K562 (cell line): ENCODE measurements at regions not wholly inside any gene's neighbourhood (a gene's known extent, or its start where the extent isn't known, plus 50 kb on each side); places are given as distances from the start of the nearest gene placed in this dataset.

Experiments used
- ARID1B ChIP-seq: fragments of 450-650 bp; IDR thresholded peaks from 2 replicates; pipeline ENCODE4 v1.6.1; 2016; ENCODE audit warnings: antibody characterized with exemption, mild to moderate bottlenecking, inconsistent platforms
- ASH1L ChIP-seq: fragments of 450-650 bp; IDR thresholded peaks from 2 replicates; pipeline ENCODE4 v1.6.1; 2018; ENCODE audit warnings: borderline replicate concordance, mild to moderate bottlenecking, low read depth; ENCODE audit not compliant: partially characterized antibody
- BRD9 ChIP-seq: fragments of 450-650 bp; IDR thresholded peaks from 2 replicates; pipeline ENCODE4 v1.6.1; 2018; ENCODE audit warnings: low read depth; ENCODE audit not compliant: partially characterized antibody
- CREM ChIP-seq: IDR thresholded peaks from 2 replicates; pipeline ENCODE4 v1.6.1; 2014; ENCODE audit warnings: antibody characterized with exemption, low read depth
- CTBP1 ChIP-seq: fragments of 450-650 bp; IDR thresholded peaks from 2 replicates; pipeline ENCODE4 v1.6.1; 2016; ENCODE audit warnings: borderline replicate concordance
- CTCF ChIP-seq, 3 experiments: IDR thresholded peaks in 2 of 3; conservative IDR thresholded peaks in 1 of 3; 2 replicates each; pipeline ENCODE4 v1.5.1; 2011 to 2012; ENCODE audit warnings: low read length in 3 of 3, mild to moderate bottlenecking in 3 of 3, control low read depth in 2 of 3, improper control_type of control experiment in 1 of 3, inconsistent platforms in 1 of 3, low read depth in 1 of 3, mixed read lengths in 1 of 3, moderate library complexity in 1 of 3; ENCODE audit not compliant: insufficient read depth in 2 of 3
- FOXK2 ChIP-seq, 2 experiments: fragments of 450-650 bp; IDR thresholded peaks in 1 of 2; conservative IDR thresholded peaks in 1 of 2; 2 replicates each; pipeline ENCODE4 v1.6.1; 2016; ENCODE audit warnings: low read depth in 2 of 2, mild to moderate bottlenecking in 1 of 2
- FUS ChIP-seq: fragments of 200-400 bp; formaldehyde crosslinking; optimal IDR thresholded peaks from 2 replicates; pipeline ENCODE3; 2017; ENCODE audit warnings: low read depth, low read length
- HCFC1 ChIP-seq: IDR thresholded peaks from 2 replicates; pipeline ENCODE4 v1.6.1; 2012; ENCODE audit warnings: low read depth, low read length, improper control_type of control experiment
- HSF4 ChIP-seq: fragments of 250-450 bp; sonication (Bioruptor Pico); IDR thresholded peaks from 2 replicates; pipeline ENCODE4 v2.1.2; 2022; ENCODE audit warnings: mild to moderate bottlenecking, moderate library complexity, borderline replicate concordance
- RAD51 ChIP-seq: fragments of 450-650 bp; IDR thresholded peaks from 2 replicates; pipeline ENCODE4 v1.7.1; 2016; ENCODE audit warnings: low read depth, mild to moderate bottlenecking, borderline replicate concordance
- SETDB1 ChIP-seq: IDR thresholded peaks from one replicate; pipeline ENCODE4 v1.6.1; 2012; ENCODE audit warnings: low read length, control low read depth, inconsistent platforms
- SMAD4 ChIP-seq: fragments of 250-450 bp; sonication (Bioruptor Pico); conservative IDR thresholded peaks from 2 replicates; pipeline ENCODE4 v1.8.0; 2021; ENCODE audit warnings: inconsistent platforms, mild to moderate bottlenecking, moderate library complexity
- SMC3 ChIP-seq: conservative IDR thresholded peaks from 2 replicates; pipeline ENCODE4 v1.6.1; 2011; ENCODE audit warnings: low read depth, low read length, improper control_type of control experiment; ENCODE audit not compliant: insufficient read depth
- TAL1 ChIP-seq: fragments of 450-650 bp; IDR thresholded peaks from 2 replicates; pipeline ENCODE4 v1.6.1; 2016; ENCODE audit warnings: mild to moderate bottlenecking
- TCF3 ChIP-seq: sonication (generic); formaldehyde crosslinking; IDR thresholded peaks from 2 replicates; pipeline ENCODE4 v1.4.0; 2020; ENCODE audit warnings: mild to moderate bottlenecking, missing genetic modification reagents
- TEAD1 ChIP-seq, 2 experiments: fragments of 450-650 bp in 1 of 2; sonication (generic) in 1 of 2; formaldehyde crosslinking; IDR thresholded peaks; 2 replicates each; pipeline versions ENCODE4 v1.4.0 to v1.8.0; 2020 to 2022; ENCODE audit warnings: mild to moderate bottlenecking in 2 of 2, missing genetic modification reagents in 1 of 2
- TEAD4 ChIP-seq, 2 experiments: sonication (generic) in 1 of 2; formaldehyde crosslinking in 1 of 2; IDR thresholded peaks; 2 replicates each; pipeline versions ENCODE4 v1.6.1 to v1.8.0; 2012 to 2022; ENCODE audit warnings: borderline replicate concordance in 1 of 2, inconsistent platforms in 1 of 2, low read length in 1 of 2, mild to moderate bottlenecking in 1 of 2, missing genetic modification reagents in 1 of 2
- XRCC3 ChIP-seq: fragments of 450-650 bp; IDR thresholded peaks from 2 replicates; pipeline ENCODE4 v1.6.1; 2017; ENCODE audit warnings: mild to moderate bottlenecking, moderate library complexity
- YY1 ChIP-seq, 3 experiments: IDR thresholded peaks; 2 replicates each; pipeline ENCODE4 v1.6.1; 2011; ENCODE audit warnings: low read length in 2 of 3, mild to moderate bottlenecking in 2 of 3, moderate library complexity in 2 of 3, borderline replicate concordance in 1 of 3, control low read depth in 1 of 3, low read depth in 1 of 3; ENCODE audit not compliant: insufficient read depth in 3 of 3, insufficient replicate concordance in 2 of 3, control insufficient read depth in 1 of 3, insufficient read length in 1 of 3; ENCODE audit errors: extremely low read depth in 1 of 3
- ZNF134 ChIP-seq: fragments of 250-450 bp; sonication (Bioruptor Pico); conservative IDR thresholded peaks from 2 replicates; pipeline ENCODE4 v1.4.0; 2020
- ZNF175 ChIP-seq: fragments of 200-800 bp; sonication (Bioruptor generic); IDR thresholded peaks from 2 replicates; pipeline ENCODE4 v1.6.1; 2016; ENCODE audit warnings: low read depth, mild to moderate bottlenecking, missing genetic modification characterization, missing compliant biosample characterization
- TF ChIP-seq, protein P1 (sequence below): IDR thresholded peaks from 2 replicates; pipeline ENCODE4 v1.6.1; 2016; ENCODE audit warnings: missing genetic modification characterization, missing compliant biosample characterization
- TF ChIP-seq, protein P2 (sequence below): sonication (generic); IDR thresholded peaks from 2 replicates; pipeline ENCODE4 v1.6.1; 2016

DNA sequence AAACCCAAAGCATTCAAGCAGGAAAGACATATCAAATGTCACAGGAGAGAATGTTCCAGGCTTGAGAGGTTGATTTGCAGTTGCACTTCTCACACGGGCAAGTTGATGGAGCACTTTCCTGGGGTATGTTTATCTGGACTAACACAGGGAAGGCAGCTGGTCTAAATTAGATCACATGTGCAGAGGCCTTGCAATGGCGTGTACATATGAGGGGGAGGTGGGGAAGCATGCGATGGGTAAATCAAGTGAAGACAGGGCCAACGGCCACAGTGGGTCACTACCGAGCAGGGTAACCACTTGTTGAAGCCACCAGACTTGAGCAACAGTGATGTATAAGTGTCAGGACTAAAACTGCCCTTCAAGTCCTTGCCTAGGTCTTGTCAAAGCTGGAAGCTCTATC is 156.6 kb upstream of the MAF start (continued):
- TF ChIP-seq, protein P1, sequence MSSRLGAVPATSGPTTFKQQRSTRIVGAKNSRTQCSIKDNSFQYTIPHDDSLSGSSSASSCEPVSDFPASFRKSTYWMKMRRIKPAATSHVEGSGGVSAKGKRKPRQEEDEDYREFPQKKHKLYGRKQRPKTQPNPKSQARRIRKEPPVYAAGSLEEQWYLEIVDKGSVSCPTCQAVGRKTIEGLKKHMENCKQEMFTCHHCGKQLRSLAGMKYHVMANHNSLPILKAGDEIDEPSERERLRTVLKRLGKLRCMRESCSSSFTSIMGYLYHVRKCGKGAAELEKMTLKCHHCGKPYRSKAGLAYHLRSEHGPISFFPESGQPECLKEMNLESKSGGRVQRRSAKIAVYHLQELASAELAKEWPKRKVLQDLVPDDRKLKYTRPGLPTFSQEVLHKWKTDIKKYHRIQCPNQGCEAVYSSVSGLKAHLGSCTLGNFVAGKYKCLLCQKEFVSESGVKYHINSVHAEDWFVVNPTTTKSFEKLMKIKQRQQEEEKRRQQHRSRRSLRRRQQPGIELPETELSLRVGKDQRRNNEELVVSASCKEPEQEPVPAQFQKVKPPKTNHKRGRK = no peak
- TF ChIP-seq FUS (no peak), ZNF175 (peak; percentile 78; the same call in 1 of the 2 replicates), TEAD1 (CRISPR knock-in tag; IDR thresholded peaks at IDR 0.05) (peak in 1 of 2 experiments; percentile 70; a peak in 1 of 4 replicates), YY1 (IDR thresholded peaks at IDR 0.05; ENCODE audit: borderline replicate concordance in 1 of 3, control insufficient read depth in 1 of 3, extremely low read depth in 1 of 3, insufficient read depth in 3 of 3, insufficient read length in 1 of 3, insufficient replicate concordance in 2 of 3, low read depth in 1 of 3, low read length in 2 of 3) (peak in 1 of 3 experiments; percentile 26), CTCF (IDR thresholded peaks at IDR 0.05 in 2 of 3, conservative IDR thresholded peaks at IDR 0.05 in 1 of 3; ENCODE audit: insufficient read depth in 2 of 3, low read depth in 1 of 3, low read length in 3 of 3) (peak; percentile 51 to 69 (median 60); a peak in 5 of 6 replicates), ZNF134 (no peak), SMAD4 (CRISPR knock-in tag) (peak; percentile 80), HSF4 (CRISPR knock-in tag) (no peak), SMC3 (peak; percentile 32; the same call in 1 of the 2 replicates), RAD51 (peak; percentile 43; the same call in 1 of the 2 replicates), SETDB1 (no peak), TEAD4 (IDR thresholded peaks at IDR 0.05; ENCODE audit: low read length) (peak; percentile 55; the same call in 1 of the 2 replicates), TEAD4 (CRISPR knock-in tag; IDR thresholded peaks at IDR 0.05; ENCODE audit: borderline replicate concordance) (no peak), CREM (peak; percentile 55), FOXK2 (conservative IDR thresholded peaks at IDR 0.05 in 1 of 2, IDR thresholded peaks at IDR 0.05 in 1 of 2; ENCODE audit: low read depth in 2 of 2) (peak; percentile 33 to 56; a peak in 1 of 4 replicates), TCF3 (CRISPR knock-in tag) (peak; percentile 52; the same call in 1 of the 2 replicates), ARID1B (peak; percentile 57), BRD9 (peak; percentile 31), CTBP1 (peak; percentile 24; the same call in 1 of the 2 replicates), HCFC1 (no peak), TAL1 (0 out of 2 replicates have a peak, but pooled peaks have one; percentile 16), ASH1L (no peak), XRCC3 (no peak)
- TF ChIP-seq, protein P2, sequence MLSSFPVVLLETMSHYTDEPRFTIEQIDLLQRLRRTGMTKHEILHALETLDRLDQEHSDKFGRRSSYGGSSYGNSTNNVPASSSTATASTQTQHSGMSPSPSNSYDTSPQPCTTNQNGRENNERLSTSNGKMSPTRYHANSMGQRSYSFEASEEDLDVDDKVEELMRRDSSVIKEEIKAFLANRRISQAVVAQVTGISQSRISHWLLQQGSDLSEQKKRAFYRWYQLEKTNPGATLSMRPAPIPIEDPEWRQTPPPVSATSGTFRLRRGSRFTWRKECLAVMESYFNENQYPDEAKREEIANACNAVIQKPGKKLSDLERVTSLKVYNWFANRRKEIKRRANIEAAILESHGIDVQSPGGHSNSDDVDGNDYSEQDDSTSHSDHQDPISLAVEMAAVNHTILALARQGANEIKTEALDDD = peak; percentile 65; the same call in 1 of the 2 replicates
